Lung microvascular endothelial cell (primary cell): ENCODE measurements at regions not wholly inside any gene's neighbourhood (a gene's known extent, or its start where the extent isn't known, plus 50 kb on each side); places are given as distances from the start of the nearest gene placed in this dataset.

Experiments used
- DNase-seq, 2 donors: peaks; one replicate each; pipeline versions ENCODE4 v3.0.0 to v3.0.0-alpha.2; 2010; ENCODE audit warnings: low read depth in 2 of 2

DNA sequence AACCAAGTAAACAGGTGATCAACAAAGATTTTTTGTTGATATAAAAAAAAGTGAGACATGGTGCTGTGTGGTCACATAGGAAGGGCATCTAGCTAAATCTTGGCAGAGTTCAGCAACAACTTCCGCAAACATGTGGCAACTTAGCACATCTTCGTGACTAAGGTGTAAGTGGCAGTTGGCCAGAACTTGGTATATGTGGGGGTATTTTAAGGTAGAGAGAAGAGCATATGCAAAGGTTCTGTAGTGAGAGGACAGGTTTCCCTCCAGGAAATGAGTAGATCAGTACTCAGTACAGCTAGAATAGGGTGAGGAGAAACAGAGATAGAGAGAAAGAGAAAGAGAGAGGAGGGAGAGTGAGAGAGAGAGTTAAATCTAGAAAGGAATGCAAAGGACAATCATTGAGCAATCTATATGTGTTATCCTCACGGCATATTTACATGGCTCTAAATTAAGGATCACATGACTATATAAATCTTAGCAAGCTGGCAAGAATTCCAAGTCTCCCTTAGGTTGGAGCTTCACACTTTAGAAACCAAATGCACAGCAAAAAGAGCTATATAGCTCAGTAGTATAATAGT lies 227.7 kb upstream of the HMGA2 start:
- DNase-seq: peak in 1 of 2 donors; percentile 63

DNA sequence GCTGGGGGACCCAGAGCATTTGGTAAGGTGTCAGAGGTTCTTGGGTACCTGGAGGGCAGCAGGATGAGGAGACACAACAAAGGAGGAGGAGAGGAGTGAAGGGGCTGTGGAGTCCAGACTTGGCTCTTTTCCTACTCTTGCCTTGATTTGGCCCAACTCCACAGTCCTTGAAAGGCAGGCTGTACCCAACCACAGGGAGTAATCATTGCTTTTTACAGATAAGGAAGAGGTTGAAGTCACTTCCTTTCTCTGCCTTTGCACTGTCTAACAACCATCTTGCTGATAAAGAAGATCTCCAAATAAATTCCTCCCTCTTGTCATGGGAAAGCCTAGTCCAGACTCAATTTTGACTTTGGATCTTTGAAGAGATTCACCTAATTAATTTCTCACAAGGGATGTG lies 226.8 kb upstream of the HMGA2 start:
- DNase-seq: peak in 1 of 2 donors; percentile 24

DNA sequence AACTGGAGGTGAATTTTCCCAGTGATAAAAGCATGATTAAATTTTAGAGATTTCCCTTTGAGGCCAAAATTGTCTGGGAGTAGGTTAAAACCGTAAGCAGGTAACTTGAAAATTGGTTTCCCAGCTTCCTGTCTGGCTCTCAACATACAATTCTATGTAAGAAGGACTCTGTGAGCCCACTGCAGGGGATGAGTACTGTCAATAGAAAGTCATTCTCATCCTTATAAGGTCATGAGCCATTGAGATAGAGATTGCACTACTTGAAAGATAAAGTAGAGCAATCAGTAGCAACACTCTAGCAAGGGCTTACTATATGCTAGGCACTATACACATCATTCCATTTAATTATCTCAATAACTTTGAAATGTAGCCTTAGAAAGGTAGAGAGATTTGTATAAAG lies 225.6 kb upstream of the HMGA2 start:
- DNase-seq: no peak

DNA sequence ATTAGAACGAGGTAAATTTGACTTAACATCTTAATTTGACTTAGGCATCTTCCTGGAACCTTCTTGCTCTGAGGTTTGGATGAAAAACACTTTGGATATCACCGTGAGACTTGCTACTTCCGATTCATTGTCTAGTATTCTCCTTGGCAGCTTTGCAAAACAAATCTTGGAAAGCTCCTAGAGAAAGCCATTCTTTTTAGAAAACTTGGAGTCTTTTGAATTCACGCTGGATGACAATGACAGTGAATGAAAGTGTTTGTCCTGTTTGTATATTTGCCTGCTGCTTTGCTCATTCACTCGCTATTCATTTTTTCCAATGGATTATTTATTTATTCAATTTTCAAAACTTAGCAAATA lies 222.1 kb upstream of the HMGA2 start:
- peak in 1 of 2 donors; percentile 62 for DNase-seq

DNA sequence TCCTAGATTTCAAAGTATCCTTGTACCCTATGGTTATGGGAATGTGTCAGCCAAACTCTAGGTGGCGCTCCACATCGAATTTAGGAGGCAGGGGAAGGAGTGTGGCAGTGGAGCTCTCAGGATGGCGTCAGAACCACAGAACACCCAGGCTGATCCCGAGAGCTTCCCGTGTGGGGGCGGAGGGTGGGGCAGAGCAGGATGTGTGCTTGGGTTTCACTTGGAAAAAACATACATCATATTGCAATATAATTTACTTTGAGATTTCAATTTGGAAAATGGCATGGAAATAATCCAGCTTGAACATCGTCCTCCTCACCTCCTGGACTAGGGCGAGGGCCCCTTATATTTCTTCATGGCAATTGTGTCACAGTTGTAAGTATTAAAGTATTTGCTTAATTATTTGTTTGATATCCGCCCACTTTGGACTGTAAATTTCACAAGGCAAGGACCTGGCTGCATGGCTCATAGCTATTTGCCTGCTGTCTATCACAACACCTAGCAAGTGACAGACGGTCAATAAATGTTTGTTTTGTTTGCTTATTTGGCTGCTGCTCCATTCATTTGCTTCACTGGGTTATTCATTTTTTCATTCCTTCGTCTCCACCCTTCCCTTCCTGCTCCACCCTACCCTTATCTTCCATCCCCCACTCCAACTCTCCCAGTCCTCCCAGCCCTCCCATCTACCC lies 221.5 kb upstream of the HMGA2 start:
- DNase-seq: peak; percentile 93 to 98

DNA sequence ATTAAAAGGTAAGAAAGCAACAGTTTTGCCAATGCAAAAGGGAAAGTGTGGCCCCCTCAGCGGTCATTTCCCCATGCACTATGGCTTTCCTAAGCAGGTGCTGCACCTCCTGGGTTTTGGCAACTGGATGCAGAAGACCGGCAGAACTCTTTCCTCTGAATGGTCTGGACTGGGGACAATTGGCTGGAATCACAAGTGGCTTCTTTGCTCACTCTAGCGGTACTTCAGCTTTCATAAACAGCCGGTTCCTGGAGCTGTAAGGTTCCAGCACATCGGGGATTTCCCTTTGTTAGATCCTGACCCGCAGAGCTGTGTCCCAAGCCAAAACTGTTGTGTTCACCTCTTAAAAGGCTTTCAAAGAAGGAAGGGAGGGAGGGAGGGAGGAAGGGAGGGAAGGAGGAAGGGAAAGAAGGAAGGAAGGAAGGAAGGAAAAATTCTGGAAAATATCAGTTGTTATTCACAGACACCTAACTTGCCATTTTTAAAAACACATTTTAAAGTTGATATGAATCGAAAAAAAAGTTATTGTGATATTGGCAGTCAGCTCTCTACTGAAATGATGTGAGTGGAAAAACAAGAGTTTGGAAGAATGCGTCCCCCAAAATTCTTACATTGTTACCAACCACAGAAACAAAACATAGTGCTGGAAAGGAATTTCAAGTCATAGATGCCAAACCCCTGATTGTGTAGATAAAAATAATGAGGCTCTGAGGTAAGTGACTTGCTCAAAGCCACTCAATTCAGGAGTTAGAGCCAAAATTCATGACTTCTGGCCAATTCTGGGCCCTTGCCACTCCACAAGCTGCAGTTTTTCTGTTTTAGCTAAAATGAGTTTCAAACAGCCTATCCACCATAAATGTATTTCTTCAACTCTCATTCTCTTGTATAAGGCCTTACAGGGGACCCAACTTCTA lies 220.6 kb upstream of the HMGA2 start:
- DNase-seq: peak; percentile 73 to 90

DNA sequence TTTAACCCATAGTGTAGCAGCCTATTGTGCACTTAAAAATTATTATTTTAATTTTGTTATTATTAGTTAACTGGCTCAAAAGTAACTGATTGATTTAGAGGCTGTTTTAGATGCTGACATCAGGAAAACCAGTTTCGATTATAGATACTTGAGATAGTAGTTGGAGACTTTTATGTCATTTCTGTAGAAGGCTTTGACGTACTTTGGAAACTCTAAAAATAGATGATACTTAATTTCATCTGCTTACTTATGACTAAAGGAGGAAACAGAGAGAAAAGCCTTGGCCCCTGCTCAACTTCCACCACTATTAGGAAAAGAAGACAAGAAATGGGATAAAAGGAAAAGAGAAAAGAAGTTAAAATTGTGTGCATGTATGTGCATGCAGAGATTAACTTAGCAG lies 219.3 kb upstream of the HMGA2 start:
- DNase-seq: peak in 1 of 2 donors; percentile 63

DNA sequence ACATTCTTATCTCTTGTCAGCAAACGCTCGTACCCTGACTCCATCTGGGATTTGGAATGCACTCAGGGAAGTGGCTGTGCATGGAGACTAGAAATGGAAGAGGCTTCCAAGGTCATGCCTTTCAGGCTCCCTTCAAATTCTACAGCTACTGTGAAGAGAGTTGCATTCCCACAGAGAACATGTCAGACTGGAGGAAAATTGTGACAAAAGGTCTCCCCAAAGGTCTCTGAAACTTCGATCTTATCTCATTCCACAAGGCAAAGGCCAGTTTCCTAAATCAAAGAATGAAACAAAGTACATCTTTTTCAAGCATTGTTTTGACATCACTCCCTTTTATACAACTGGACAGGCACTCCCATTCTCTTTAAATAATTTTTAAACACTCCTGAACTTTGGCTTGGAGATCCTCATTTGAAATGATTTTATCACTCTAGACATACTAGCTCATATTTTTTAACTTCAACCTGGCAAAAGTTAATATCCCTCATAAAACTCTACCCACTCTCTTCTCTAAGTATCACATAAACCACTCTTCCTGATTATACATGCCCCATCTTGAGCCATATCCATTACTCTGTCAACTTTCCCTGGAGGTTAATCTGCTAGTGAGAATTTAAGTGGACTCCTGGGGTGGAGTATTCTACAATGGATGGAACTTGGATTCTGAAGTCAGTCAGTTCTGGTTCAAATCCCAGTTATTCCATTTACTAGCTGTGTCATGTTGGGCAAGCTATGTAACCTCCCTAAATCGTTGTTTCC lies 218.1 kb upstream of the HMGA2 start:
- DNase-seq: no peak

DNA sequence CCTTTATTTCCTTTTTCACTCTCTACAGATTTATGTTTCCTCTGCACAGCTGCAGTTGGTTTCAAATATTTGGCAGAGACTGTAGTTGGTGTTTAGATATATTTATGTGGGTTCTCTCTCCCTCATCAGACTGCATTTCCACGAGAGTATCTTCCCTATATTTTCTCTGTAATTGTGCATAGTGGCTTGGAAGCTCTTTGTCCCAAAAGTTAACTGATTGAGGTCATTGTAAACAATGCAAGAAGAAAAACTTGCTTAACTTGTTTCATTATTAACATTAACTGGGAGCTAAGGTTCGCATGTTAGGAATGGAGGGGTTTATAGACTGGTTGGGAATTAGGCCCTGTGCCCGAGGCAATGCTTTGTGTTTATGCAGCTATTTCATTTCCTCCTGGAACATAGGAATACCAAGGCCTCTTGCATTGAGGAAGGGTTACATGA lies 216.9 kb upstream of the HMGA2 start:
- DNase-seq: peak in 1 of 2 donors; percentile 34

DNA sequence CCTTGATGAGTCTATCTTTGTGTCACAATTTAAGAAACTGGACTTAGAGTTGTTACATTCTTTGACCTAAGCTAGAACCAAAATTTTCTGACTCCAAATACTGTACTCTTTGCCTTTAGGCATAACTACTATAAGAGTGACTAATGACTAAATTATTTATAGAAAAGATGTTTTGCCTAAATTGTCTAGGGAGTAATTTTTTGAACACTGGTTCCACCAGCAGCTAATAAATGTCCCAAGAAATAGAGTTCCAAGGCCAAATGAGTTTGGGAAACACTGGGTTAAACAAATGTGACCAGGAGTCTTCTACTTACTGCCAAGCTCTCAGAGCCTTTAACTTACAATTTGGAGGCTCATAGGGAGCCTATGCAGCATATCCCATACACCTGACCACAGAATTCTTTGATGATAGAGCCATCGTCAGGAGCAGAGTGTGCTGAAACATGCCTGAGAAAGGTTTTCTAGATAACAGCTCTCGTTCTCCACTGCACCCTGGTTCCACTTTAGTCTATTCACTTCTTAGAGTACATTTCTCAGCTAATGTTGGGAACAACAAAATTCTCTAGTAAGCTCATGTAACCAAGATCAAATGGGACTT lies 215.9 kb upstream of the HMGA2 start:
- no peak for DNase-seq

DNA sequence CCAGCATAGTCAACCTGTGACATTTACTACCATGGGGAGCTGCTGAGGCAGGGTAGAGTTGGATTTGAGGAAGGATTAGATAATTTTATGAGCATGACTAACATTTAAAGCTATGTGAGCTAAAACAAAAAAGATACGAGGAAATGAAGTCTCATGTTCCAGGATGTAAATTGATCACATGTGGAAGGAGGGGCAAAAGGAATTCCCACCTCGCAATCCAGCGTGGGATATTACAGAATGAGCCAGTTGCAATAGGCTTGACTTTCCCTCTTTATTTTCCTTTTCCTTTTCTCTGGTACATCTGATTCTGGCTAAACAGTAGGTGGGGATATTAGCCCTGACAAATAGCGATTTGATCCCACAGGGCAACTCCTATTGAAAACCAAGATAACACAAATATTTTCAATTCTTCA lies 214.9 kb upstream of the HMGA2 start:
- DNase-seq: peak; percentile 83 to 85

DNA sequence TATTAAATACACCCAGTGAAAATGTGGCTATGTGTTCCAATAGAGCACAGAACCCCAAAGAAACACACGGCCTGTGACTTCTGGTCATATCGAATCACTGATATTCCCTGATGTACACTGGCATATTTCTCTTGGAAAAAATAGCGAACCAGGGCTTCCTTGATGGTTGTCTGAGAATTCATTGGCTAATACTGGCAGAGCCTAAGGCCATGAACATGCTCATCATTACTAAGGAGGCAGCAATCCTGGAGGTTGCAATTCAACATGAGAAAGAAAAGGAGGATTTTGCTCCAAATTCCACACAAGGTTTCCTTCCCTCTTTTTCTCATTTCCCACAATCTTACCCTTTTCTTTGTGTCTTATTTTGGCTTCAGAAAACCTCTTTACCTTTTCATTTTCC lies 212.9 kb upstream of the HMGA2 start:
- no peak for DNase-seq

DNA sequence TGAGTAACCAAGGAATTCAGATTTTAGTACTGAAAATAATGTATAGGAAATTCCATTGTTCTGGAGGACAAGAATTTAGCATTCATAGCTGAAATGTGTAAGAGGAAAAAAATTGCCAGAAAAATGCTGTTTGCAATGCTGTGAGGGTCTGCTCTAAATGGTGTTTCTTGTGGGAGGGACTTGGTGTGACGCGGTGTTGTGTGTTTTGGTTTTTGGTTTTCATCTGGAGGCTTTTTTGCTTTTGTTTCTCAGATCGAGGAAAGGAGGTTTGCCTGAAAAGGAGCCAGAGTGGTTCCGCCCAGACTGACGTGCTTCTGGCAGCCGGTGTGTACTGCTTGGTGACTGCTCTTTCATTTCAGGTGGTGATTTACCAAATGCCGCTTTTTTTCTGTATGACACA lies 211.8 kb upstream of the HMGA2 start:
- DNase-seq: peak; percentile 40 to 73

DNA sequence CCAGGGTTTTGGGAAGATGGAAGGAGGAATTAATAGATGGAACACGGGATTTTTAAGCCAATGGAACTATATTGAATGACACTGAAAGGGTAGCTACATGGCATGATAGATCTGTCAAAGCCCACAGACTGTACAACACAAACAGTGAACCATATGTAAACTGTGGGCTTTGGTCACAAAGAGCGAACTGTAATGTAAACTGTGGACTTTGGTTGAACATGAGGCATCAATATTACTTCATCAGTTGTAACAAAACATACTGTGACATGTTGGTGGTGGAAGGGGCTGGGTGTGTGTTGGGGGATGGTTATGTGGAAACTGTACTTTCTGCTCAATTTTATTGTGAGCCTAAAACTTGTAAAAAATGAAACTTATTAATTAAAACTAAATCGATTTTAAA lies 210.6 kb upstream of the HMGA2 start:
- no peak for DNase-seq

DNA sequence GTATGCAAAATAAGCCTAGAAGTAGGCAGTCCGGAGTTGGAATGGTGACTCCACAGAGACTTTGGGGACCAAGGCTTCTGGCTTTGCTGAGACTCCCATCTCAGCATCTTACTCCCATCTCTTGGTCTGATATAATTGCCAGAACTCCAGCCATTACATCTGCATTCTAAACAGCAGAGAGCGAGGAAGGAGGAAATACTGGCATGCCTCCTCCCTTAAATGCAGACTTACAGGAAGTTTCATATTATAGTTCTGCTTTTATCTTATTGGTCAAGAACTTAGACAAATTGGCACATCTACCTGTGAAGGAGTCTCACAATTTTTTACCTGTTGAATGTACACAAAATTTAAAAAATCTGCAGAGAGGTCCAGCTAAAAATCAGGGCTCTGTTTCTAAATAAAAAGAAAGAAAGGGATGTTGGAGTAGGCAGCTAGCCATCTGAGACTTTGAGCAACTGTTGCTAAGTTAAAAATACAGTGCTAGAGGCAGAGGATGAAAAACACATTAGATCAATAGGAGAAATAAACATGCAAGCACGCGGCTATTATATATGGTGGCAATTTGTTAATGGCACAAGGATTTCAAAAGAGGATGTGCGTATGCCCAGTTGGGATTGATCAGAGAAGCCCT lies 209.9 kb upstream of the HMGA2 start:
- no peak for DNase-seq

DNA sequence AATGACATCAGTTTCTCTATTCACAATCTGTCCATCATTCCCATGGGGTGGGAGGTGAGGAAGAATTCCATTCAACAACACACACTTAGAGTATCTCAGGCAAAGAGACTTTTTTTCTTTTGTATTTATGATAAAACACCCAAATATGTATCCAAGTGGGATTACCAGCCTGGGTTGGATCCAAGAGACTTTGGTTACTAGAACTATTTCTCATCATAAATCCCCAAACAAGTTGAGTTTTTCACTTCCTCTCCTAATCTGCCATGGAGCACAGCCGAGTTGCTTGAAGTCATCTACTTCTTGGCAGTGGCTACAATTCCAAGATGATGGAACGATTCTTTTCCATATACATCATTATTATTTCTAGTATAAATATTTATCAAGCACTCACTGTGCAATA lies 209.2 kb upstream of the HMGA2 start:
- peak in 1 of 2 donors; percentile 34 for DNase-seq

DNA sequence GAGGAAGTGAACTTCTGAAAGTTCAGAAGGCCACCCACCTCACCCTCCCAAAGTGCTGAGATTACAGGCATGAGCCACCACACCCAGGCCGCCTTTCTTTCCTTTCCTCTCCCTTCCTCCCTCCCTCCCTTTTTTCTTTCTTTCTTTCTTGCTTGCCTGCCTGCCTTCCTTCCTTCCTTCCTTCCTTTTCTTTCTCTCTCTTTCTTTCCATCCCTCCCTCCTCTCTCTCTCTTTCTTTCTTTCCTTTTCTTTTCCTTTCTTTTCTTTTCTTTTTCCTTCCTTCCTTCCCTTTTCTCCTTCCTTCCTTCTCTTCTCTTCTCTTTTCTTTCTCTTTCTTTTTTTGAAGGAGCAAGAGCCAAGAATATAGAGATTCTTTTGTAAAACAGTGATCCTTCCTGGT lies 208.3 kb upstream of the HMGA2 start:
- no peak for DNase-seq

DNA sequence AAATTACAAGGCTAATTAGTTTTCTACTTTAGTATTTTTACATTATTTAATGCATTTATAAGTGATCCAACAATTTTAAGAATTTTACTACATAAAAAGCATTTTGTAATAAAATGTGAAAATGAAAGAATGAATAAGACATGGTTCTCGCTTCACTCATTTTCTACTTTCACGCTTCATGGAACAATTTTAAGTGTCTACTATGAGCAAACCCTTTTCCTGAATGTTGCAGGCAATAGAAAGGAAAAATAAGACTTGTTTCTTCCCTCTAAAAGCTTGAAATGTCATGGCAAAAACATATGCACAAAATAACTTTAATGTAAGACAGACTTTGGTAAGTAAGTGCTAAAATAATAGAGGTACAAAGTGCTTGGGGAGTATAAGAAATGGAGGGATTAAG lies 205.7 kb upstream of the HMGA2 start:
- DNase-seq: no peak

DNA sequence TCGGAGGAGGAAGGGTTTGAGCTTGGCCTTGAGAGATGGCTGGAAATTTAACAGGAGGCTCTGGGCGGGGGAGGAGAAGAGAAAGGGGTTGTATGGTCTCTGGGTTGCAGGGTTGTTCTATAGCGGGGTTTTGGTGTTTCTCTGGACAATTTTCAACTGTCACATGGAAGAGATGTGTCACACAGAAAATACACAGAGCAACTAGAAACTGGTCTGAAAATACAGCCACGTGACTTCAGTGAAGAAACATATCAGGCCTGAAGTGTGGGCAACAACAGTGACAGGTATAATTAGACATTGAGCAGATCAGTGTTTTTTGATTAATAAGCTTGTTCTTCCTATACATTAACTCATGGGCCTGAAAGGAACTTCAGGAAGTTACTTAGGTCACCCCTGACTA lies 205.3 kb upstream of the HMGA2 start:
- no peak for DNase-seq

DNA sequence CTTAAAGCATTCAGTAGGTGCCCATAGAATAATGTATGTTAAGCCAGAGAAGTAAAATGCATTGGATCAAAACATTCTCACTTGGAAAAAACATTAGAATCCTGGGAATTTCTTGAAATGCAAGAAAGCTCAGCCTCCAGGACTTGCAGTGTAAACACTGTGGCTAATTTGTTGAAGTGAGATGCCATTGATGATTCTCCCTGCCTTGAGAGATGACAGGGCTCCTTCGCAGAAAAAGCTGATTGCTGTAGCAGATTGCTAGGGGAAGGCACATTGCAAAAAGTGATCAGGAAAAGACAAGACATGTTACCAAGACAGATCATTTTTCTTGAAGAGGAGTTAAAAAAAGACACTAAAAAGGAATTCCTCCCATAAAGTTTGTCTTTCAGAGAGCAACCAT lies 204.2 kb upstream of the HMGA2 start:
- no peak for DNase-seq

DNA sequence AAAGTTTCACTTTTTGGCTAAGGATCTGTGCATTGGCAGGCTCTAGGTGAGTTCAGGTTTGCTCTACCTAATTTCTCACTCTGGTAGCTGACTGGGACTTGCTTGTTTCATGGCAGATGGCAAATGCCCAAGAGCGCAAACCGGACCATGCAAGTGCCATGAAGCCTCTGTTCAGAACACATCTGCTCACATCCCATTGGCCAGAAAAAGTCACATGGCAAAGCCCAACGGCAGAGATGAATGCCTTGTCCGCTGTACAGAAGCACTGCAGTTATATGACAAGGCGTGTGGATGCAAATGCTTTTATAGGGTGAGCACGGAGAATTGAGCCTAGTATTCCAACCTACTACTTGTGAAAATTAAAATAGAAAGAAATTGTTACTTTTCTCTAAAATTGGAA lies 202.2 kb upstream of the HMGA2 start:
- no peak for DNase-seq
